Spleen (tissue), 7 donors: ENCODE measurements at regions not wholly inside any gene's neighbourhood (a gene's known extent, or its start where the extent isn't known, plus 50 kb on each side); places are given as distances from the start of the nearest gene placed in this dataset.

Experiments
- POLR2A ChIP-seq, 3 donors: fragments of 450-650 bp; IDR thresholded peaks; one replicate each; pipeline ENCODE4 v1.5.1; 2017; ENCODE audit warnings: antibody characterized with exemption in 3 of 3, mild to moderate bottlenecking in 1 of 3
- POLR2AphosphoS5 ChIP-seq, 3 donors: sonication (generic); formaldehyde crosslinking; IDR thresholded peaks; one replicate each; pipeline ENCODE4 v1.5.1; 2017; ENCODE audit warnings: antibody characterized with exemption in 3 of 3
- TF ChIP-seq, protein P1 (sequence below), 11 experiments: fragments of 200-600 bp in 7 of 11; fragments of 450-650 bp in 4 of 11; sonication (generic) in 4 of 11; IDR thresholded peaks in 8 of 11; conservative IDR thresholded peaks in 3 of 11; 1 replicate in 7 of 11; 2 replicates in 4 of 11; pipeline versions ENCODE4 v1.4.0 to v1.8.0; 2016 to 2021; ENCODE audit warnings: antibody characterized with exemption in 11 of 11, inconsistent platforms in 4 of 11, mild to moderate bottlenecking in 1 of 11
- donor health status: DM: no; HTN: no; CAD: no; lungs with moderate emphysema.
- donor health status: DM: no; HTN: no; CAD: no.
- donor health status: DM: no; HTN: no; CAD: no.

DNA sequence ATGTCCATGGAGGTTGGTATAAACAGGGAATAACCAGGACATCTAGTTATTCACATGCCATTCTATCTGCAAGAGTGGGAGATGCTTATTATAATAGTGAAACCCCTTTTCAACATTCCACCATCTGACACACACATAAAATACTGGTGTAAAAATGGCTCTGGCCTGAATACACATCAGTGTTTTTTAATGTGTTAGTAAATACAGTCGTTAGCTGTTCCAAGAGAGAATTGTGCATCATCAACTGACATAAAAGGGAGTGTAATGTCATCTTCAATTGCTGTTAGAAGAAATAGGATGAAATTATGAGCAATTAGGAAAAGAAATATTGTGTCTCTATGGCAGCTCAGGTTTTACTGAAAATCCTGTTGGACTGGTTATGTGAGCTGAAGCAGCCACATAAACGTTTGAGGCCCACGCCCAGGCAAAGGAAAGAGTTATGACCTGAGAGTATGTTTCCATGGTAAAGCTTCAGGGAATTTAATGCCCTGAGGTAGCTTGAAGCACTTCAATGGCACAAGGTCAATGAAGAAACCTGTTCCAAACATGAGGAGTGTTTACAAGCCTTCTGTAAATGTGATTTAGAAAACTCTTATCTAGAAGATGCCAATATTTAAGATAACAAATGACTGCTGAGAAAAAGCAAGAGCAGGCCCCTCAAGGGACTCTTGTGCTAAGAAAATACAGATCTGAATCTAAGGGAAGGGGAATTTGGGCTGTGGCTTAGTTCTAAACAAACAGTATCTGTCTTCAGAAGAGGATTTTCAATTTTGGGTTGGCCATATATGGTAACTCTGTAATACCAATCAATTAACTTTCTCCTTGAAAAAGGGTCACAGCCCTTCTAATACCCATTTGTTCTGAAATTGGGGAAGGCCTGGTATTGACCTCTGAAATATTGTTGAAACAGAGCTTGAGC, 384.3 kb downstream of the SEC16B start:
- TF ChIP-seq, protein P1, sequence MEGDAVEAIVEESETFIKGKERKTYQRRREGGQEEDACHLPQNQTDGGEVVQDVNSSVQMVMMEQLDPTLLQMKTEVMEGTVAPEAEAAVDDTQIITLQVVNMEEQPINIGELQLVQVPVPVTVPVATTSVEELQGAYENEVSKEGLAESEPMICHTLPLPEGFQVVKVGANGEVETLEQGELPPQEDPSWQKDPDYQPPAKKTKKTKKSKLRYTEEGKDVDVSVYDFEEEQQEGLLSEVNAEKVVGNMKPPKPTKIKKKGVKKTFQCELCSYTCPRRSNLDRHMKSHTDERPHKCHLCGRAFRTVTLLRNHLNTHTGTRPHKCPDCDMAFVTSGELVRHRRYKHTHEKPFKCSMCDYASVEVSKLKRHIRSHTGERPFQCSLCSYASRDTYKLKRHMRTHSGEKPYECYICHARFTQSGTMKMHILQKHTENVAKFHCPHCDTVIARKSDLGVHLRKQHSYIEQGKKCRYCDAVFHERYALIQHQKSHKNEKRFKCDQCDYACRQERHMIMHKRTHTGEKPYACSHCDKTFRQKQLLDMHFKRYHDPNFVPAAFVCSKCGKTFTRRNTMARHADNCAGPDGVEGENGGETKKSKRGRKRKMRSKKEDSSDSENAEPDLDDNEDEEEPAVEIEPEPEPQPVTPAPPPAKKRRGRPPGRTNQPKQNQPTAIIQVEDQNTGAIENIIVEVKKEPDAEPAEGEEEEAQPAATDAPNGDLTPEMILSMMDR (IDR thresholded peaks at IDR 0.05 in 8 of 11, conservative IDR thresholded peaks at IDR 0.05 in 3 of 11), result no peak
- TF ChIP-seq POLR2A (IDR thresholded peaks at IDR 0.05) (no peak), POLR2AphosphoS5 (IDR thresholded peaks at IDR 0.05) (no peak)
